ENCODE measurements at regions not wholly inside any gene's neighbourhood (a gene's known extent, or its start where the extent isn't known, plus 50 kb on each side); places are given as distances from the start of the nearest gene placed in this dataset.

DNA sequence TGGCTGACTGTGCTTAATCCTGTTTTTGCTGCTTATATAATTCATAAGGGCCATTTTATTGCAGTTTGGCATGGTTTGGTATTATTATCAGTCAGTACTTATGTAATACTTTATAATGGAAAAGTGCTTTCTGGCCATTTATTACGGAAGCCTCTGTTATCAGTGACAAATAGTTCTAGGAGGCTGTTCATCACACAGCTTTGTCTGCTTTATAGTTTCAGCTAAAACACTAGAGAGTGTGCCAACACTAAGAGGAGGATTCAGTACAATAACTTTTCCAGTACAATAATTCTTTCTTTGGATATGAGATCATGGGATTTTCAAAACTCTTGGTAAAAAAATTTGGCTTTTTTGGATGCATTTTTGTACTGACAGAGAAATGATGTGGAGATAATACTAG is 102.9 kb upstream of the PTGFR start:
- TF ChIP-seq ZNF777 (tag by site-specific recombination; IDR thresholded peaks at IDR 0.05; ENCODE audit: borderline replicate concordance) (no peak), ZNF747 (tag by site-specific recombination; IDR thresholded peaks at IDR 0.05) (no peak), ZNF561 (tag by site-specific recombination; IDR thresholded peaks at IDR 0.05; ENCODE audit: borderline replicate concordance) (no peak)
- TF ChIP-seq, protein P1, sequence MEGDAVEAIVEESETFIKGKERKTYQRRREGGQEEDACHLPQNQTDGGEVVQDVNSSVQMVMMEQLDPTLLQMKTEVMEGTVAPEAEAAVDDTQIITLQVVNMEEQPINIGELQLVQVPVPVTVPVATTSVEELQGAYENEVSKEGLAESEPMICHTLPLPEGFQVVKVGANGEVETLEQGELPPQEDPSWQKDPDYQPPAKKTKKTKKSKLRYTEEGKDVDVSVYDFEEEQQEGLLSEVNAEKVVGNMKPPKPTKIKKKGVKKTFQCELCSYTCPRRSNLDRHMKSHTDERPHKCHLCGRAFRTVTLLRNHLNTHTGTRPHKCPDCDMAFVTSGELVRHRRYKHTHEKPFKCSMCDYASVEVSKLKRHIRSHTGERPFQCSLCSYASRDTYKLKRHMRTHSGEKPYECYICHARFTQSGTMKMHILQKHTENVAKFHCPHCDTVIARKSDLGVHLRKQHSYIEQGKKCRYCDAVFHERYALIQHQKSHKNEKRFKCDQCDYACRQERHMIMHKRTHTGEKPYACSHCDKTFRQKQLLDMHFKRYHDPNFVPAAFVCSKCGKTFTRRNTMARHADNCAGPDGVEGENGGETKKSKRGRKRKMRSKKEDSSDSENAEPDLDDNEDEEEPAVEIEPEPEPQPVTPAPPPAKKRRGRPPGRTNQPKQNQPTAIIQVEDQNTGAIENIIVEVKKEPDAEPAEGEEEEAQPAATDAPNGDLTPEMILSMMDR (tag by site-specific recombination; IDR thresholded peaks at IDR 0.05): no peak
- TF ChIP-seq, protein P2, sequence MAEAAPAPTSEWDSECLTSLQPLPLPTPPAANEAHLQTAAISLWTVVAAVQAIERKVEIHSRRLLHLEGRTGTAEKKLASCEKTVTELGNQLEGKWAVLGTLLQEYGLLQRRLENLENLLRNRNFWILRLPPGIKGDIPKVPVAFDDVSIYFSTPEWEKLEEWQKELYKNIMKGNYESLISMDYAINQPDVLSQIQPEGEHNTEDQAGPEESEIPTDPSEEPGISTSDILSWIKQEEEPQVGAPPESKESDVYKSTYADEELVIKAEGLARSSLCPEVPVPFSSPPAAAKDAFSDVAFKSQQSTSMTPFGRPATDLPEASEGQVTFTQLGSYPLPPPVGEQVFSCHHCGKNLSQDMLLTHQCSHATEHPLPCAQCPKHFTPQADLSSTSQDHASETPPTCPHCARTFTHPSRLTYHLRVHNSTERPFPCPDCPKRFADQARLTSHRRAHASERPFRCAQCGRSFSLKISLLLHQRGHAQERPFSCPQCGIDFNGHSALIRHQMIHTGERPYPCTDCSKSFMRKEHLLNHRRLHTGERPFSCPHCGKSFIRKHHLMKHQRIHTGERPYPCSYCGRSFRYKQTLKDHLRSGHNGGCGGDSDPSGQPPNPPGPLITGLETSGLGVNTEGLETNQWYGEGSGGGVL (tag by site-specific recombination; IDR thresholded peaks at IDR 0.05): no peak

Data from HEK293 (cell line).